HL-60/S4 treated with retinoic acid at 250 ng/mL for 4 days and 3 days (cell line): ENCODE measurements at regions not wholly inside any gene's neighbourhood (a gene's known extent, or its start where the extent isn't known, plus 50 kb on each side); places are given as distances from the start of the nearest gene placed in this dataset.
"Not testable (repeated sequence)": the region's sequence is repeated elsewhere in the genome, so short reads cannot be mapped to it uniquely, and the experiment has no call there.

Experiments
- in situ Hi-C: fragments of 300-500 bp; cut with MboI; formaldehyde crosslinking; loops from 2 replicates; pipeline ENCODE4 v1.7.0; 2022; ENCODE audit warnings: low sequenced_read_pairs

GRCh38 chr6:20263059-20263458 is 50.8 kb upstream of the MBOAT1 start:
- in situ Hi-C loops: no loop called here

DNA sequence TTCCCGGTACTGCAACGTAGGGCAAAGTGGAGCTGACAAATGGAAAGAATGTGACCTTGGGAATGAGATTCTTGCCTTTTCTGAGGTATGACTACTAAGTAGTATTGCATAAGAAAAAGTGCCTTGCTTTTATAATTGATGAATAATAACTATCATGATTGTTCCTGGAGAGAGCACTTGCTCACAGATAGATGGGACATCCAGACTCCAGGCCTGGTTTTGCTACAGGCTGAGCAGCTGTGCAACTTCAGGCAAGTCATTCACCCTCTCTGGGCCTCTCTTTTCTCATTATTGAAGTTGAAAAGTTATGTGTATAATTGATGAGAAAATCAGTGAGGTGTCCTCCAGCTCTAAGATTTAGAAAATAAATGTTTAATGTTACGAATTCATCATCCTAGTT is 53.6 kb upstream of the MBOAT1 start:
- in situ Hi-C loops: no loop called here

GRCh38 chr6:20266851-20267608 is 54.8 kb upstream of the MBOAT1 start:
- in situ Hi-C loops: no loop called here

DNA sequence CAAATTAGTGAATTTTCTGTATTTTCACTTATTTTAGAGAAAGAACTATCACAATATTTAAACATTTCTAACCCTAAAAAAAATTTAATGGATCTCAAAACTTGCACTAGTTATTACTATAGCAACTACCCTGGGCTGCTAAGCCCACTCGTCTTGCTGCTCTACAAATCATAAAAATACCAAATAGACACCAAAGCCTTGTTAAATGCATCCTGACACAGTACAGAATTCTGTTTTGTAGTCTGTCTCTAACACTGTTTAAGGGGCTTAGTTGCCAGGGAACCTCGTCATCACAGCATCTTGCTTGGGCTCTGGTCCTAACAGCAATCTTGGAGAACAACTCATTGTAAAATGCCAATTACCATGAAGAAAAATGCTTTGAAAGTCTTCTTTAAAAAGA is 56.9 kb upstream of the MBOAT1 start:
- in situ Hi-C loops: no loop called here

- in situ Hi-C loops: no loop called here
Observed at GRCh38 chr6:20271818-20272217, 59.5 kb upstream of the MBOAT1 start.

- in situ Hi-C loops: no loop called here
Observed at GRCh38 chr6:20274137-20274536, 61.9 kb upstream of the MBOAT1 start.

- in situ Hi-C loops: not testable (repeated sequence)
Observed at GRCh38 chr6:20275837-20276236, 63.6 kb upstream of the MBOAT1 start.

- in situ Hi-C loops: not testable (repeated sequence)
Observed at GRCh38 chr6:20277724-20278123, 65.5 kb upstream of the MBOAT1 start.

GRCh38 chr6:20279051-20279450 is 66.8 kb upstream of the MBOAT1 start:
- in situ Hi-C loops: no loop called here

- in situ Hi-C loops: no loop called here
Observed at GRCh38 chr6:20279608-20280287, 67.5 kb upstream of the MBOAT1 start.

- in situ Hi-C loops: no loop called here
Observed at GRCh38 chr6:20280288-20280621, 68.0 kb upstream of the MBOAT1 start.

DNA sequence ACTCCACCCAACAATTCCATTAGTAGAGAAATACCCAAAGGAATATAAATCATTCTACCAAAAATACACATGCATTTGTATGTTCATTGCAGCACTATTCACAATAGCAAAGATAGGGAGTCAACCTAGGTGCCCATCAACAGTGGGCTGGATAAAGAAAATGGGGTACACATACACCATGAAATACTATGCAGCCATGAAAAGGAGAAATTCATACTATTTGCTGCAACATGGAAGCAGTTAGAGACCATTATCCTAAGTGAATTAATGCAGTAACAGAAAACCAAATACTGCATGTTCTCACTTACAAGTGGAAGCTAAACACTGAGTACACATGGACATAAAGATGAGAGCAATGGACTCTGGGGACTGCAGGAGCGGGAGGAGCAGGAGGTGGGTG is 72.4 kb upstream of the MBOAT1 start:
- in situ Hi-C loops: no loop called here

- in situ Hi-C loops: no loop called here
Observed at GRCh38 chr6:20286968-20287565, 74.8 kb upstream of the MBOAT1 start.

DNA sequence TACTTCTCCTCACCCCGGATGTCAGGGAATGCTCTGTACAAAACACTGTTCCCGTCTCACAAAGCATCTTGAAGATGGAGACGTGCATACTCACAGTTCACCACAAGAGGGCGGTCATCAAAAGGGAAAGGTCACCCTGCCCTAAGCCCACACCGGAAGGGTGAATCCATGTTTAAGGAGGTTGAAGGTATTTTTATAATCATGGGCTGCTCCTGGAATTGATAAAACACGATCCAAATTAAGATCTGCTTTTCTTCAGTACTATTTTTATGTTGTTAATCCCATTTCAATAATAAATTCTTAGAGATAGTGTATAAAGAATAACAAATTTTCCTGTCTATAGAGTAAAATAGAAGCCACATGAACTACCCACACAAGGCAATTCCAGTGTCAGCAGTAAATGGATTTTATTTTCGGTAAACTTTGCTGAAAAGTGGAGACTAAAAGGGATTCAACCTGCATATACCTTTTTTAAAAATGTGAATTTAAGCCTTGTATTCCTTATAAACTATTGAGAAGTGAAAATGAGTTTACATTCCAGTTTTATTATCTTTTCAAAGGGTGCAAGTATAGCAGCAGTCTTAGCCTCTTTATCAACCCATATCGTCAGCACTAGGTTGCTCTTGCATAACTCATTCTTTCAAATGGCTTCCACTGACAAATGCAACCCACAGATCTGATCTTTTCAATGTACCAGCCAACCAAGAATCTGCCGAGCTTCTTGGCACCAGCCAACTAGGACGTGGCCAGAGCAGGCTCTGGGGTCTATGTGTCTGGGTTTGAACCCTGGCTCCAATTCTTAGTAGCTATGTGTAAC is 79.7 kb upstream of the MBOAT1 start:
- in situ Hi-C loops: loop anchor here (10.0 kb wide), 1 partner anchor 233 kb away; no protein-coding TSS in a partner anchor

DNA sequence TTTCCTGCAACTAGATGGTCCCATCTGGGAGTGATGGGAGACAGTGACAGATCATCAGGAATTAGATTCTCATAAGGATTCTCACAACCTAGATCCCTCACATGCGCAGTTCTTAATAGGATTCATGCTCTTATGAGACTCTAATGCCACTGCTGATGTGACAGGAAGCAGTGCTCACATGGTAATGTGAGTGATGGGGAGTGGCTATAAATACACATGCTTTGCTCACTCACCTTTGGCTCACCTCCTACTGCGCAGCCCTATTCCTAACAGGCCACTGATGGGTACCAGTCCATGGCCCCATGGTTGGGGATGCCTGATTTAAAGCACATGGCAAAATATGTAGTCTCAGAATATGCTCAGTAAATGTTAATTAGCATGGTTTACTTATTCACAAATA is 80.6 kb upstream of the MBOAT1 start:
- in situ Hi-C loops: loop anchor here (10.0 kb wide), 1 partner anchor 232 kb away; no protein-coding TSS in a partner anchor

DNA sequence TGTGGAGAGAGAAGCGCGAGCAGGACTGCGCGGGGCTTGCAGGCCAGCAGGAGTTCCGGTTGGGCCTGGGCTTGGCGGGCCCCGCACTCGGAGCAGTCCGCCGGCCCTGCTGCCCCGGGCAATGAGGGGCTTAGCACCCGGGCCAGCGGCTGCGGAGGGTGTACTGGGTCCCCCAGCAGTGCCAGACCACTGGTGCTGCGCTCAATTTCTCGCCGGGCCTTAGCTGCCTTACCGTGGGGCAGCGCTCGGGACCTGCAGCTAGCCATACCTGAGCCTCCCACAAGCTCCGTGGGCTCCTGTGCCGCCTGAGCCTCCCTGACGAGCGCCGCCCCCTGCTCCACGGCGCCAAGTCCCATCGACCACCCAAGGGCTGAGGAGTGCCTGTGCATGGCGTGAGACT is 89.0 kb upstream of the MBOAT1 start:
- in situ Hi-C loops: no loop called here

- in situ Hi-C loops: no loop called here
Observed at GRCh38 chr6:20302168-20302567, 89.9 kb upstream of the MBOAT1 start.

GRCh38 chr6:20302702-20303251 is 90.5 kb upstream of the MBOAT1 start:
- in situ Hi-C loops: no loop called here

GRCh38 chr6:20306491-20306890 is 94.2 kb upstream of the MBOAT1 start:
- in situ Hi-C loops: no loop called here

- in situ Hi-C loops: no loop called here
Observed at GRCh38 chr6:20309186-20309585, 92.5 kb upstream of the E2F3 start.

DNA sequence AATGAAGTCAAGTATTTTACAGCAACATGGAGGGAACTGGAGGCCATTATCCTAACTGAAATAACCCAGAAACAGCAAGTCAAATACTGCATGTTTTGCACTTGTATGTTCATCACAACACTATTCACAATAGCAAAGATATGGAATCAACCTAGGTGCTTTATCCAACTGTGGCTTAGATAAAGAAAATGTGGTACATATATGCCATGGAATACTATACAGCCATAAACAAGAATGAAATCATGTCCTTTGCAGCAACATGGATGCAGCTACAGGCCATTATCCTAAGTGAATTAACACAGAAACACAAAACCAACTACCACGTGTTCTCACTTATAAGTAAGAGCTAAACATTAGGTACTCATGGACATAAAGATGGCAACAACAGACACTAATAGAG is 91.5 kb upstream of the E2F3 start:
- in situ Hi-C loops: no loop called here
